H1 (cell line): ENCODE measurements at regions not wholly inside any gene's neighbourhood (a gene's known extent, or its start where the extent isn't known, plus 50 kb on each side); places are given as distances from the start of the nearest gene placed in this dataset.

Experiments used
- CHD7 ChIP-seq: fragments of 300-600 bp; sonication (generic); IDR thresholded peaks from 2 replicates; pipeline ENCODE4 v1.7.1; 2012; ENCODE audit warnings: low read length, moderate library complexity, mild to moderate bottlenecking, inconsistent platforms; ENCODE audit not compliant: insufficient replicate concordance
- FOSL1 ChIP-seq: IDR thresholded peaks from 2 replicates; pipeline ENCODE4 v1.6.1; 2011; ENCODE audit warnings: mild to moderate bottlenecking, low read depth, low read length, moderate library complexity; ENCODE audit not compliant: insufficient read depth
- HDAC6 ChIP-seq: IDR thresholded peaks from one replicate; pipeline ENCODE4 v1.7.1; 2012; ENCODE audit warnings: low read depth, mild to moderate bottlenecking, inconsistent platforms, low read length, moderate library complexity
- SIRT6 ChIP-seq: IDR thresholded peaks from one replicate; pipeline ENCODE4 v1.7.1; 2012; ENCODE audit warnings: low read length, inconsistent platforms

GRCh38 chr10:100636848-100637553 lies 101.3 kb downstream of the HIF1AN start (continued):
- TF ChIP-seq CHD7: no peak
- TF ChIP-seq FOSL1: no peak
- no peak for TF ChIP-seq SIRT6
- TF ChIP-seq HDAC6: no peak
